ENCODE measurements at regions not wholly inside any gene's neighbourhood (a gene's known extent, or its start where the extent isn't known, plus 50 kb on each side); places are given as distances from the start of the nearest gene placed in this dataset.

- TF ChIP-seq GATA2 (IDR thresholded peaks at IDR 0.05; ENCODE audit: low read depth, low read length) (no peak), GATA3 (IDR thresholded peaks at IDR 0.05; ENCODE audit: low read depth, low read length) (no peak)
These were observed 1920.4 kb downstream of the MRPL39 start for GRCh38 chr21:23686737-23687523.
